C4-2B (cell line): ENCODE measurements at regions not wholly inside any gene's neighbourhood (a gene's known extent, or its start where the extent isn't known, plus 50 kb on each side); places are given as distances from the start of the nearest gene placed in this dataset.

Experiments
- H3K27ac ChIP-seq: fragments of 450-650 bp; 2 replicates; pipeline ENCODE4 v1.5.1; 2017
- ZFX ChIP-seq: fragments of 450-650 bp; IDR thresholded peaks from 2 replicates; pipeline ENCODE4 v1.6.1; 2017
- TF ChIP-seq, protein P1 (sequence below): fragments of 450-650 bp; conservative IDR thresholded peaks from 2 replicates; pipeline ENCODE4 v1.5.1; 2017; ENCODE audit warnings: mild to moderate bottlenecking

DNA sequence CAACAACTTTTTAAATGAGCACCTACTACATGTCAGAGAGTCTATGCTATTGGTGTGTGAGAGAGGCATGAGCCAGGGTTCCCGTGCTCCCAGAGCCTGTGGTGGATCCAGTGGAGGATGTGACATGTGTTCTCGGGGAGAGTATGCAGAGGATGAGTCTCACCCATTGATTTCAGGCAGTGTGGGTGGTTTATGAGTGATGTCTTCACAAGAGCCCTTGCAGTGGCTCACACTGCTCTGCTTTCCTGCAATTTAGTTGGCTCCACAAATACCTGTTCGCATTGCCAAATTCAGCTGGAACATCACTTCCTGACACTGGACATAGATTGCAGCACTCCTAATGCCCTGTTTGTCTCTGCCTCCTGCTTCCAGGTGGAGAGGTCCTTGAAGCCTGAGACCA lies 243.6 kb upstream of the CXCR4 start:
- H3K27ac ChIP-seq = no peak overlapping the region

DNA sequence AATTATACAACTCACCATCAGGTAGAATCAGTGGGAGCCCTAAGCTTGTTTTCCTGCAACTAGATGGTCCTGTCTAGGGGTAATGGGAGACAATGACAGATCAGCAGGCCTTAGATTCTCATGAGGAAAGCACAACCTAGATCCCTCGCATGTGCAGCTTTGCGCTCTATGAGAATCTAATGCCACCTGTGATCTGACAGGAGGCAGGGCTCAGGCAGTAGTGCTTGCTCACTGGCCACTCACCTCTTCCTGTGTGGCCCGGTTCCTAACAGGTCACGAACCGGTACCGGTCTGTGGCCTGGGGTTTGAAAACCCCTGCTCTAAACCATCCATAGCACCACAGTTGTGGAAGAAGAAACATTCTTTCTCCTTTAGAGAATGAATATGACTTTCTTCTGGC lies 242.8 kb upstream of the CXCR4 start:
- TF ChIP-seq ZFX = no peak
- TF ChIP-seq, protein P1, sequence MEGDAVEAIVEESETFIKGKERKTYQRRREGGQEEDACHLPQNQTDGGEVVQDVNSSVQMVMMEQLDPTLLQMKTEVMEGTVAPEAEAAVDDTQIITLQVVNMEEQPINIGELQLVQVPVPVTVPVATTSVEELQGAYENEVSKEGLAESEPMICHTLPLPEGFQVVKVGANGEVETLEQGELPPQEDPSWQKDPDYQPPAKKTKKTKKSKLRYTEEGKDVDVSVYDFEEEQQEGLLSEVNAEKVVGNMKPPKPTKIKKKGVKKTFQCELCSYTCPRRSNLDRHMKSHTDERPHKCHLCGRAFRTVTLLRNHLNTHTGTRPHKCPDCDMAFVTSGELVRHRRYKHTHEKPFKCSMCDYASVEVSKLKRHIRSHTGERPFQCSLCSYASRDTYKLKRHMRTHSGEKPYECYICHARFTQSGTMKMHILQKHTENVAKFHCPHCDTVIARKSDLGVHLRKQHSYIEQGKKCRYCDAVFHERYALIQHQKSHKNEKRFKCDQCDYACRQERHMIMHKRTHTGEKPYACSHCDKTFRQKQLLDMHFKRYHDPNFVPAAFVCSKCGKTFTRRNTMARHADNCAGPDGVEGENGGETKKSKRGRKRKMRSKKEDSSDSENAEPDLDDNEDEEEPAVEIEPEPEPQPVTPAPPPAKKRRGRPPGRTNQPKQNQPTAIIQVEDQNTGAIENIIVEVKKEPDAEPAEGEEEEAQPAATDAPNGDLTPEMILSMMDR = no peak
- H3K27ac ChIP-seq = no peak overlapping the region

More for the DNA sequence above, 243.6 kb upstream of the CXCR4 start:
- TF ChIP-seq, protein P1 = no peak
- TF ChIP-seq ZFX = no peak; the same call in 1 of the 2 replicates

DNA sequence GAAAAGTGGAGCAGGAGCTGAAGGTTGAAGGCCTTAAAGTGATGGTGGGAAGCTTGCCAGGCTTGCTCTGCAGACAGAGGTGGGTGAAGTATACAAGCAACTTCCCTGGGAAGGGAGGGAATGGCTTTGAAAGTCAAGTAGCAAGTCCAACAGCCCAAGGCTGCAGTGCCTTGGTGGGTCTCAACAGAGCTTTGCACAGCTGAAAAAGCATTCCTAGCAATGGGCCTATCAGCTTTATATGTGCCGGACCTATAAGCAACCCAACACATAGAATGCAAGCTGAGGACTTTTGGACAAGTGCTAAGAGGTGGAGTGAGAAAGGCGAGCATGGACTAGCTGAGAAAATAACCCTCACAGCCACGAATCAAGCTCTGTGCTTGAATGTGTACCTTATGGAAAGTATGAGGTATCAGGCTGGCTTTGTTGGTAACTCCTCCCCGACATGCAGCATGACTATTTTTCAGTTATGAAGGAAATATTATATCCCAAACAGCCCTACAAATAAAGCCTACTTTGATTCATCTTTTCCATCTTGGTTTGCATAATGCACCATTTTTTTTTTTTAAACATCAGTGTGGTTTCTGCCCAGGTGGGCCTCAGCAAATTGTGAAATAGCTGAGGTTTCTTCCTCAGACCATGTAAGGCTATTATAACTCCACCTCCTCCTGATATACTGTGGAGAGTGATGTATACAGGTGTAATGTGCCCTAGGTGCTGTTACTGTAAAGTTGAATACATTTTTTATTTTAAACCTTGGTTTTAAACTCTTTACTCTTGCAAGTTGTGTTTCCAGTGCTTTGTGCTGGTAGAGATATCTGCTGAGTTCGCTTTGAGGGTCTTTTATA lies 241.4 kb upstream of the CXCR4 start:
- no peak overlapping the region for H3K27ac ChIP-seq
- no peak for TF ChIP-seq ZFX
- TF ChIP-seq, protein P1 = no peak

DNA sequence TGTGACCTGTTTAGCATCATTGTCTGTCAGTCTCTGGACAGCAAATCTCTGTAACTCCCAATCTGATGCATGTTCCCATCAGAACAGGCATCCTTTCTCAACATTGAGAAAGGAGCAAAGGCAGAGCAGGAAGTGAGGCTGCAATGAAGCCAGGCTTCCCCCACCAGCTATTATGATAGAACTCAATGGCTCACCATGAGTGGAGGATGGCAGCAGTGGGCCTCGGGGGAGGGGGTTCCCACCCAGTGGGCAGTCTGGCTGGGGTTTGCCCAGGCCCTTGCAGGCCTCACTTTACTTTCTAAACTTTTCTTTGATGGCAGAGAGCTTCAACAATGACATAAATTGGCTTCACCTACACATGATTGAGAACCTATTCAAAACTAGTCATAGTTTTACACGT lies 240.6 kb upstream of the CXCR4 start:
- H3K27ac ChIP-seq = no peak overlapping the region
- TF ChIP-seq, protein P1 = no peak
- no peak for TF ChIP-seq ZFX

DNA sequence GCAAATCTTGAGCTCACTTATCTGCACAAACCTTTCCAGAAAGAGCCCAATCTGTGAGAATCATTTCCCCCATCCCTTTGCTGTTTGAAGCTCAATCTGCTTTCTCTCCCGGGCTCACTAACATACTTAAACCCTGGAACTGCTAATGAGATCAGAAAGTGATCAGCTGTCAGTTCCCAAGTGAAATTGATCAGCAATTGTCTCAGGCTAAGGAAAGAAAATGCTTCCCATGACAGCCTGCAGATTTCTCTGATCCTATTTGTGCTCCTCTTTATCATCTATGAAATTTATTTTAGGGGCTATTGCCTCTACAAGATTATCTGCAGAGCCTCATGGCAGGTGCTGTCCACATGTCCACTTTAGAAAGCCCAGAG lies 239.0 kb upstream of the CXCR4 start:
- TF ChIP-seq, protein P1 = no peak
- no peak for TF ChIP-seq ZFX
- H3K27ac ChIP-seq = no peak overlapping the region

DNA sequence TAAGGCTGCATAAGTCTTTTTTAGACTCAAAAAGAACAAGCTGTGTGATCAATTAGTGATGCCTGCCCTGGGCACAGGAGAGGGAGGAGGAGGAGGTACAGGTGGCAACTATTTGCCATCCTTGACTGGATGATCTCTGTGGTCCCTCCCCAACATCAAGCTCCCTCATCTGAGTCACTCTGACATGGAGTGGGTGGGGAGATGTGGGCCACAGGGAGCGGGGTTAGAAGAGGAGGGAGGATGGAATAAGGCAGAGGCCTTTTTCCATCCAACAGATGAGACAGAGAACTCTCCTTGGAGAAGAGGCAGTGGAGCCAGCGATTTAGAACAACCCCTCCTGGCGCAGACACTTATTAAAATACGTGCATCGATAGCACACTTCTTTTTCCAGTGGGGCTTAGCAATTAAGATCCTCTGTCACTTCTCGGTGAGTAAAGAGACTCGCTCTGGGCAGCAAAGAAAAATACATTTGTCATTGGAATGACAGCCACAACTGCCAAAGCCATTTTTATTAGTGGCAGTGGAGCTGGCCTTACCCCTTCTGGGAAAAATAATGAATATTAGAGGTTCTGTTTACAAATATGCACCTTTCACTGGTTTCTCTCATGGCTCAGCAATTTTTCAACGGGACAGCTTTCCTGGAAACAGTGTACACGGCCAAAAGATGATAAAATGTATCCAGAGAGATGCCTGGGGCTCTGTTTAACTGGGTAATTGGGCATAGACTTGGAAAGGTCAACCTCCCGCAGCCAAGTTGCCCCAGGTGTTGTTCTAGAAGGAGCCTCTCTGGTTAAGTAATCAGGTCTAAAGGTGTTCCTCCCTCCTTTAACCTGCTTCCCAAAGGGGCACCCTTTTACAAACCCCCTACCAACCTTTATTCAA lies 238.4 kb upstream of the CXCR4 start:
- no peak overlapping the region for H3K27ac ChIP-seq
- TF ChIP-seq, protein P1 = no peak
- no peak for TF ChIP-seq ZFX

DNA sequence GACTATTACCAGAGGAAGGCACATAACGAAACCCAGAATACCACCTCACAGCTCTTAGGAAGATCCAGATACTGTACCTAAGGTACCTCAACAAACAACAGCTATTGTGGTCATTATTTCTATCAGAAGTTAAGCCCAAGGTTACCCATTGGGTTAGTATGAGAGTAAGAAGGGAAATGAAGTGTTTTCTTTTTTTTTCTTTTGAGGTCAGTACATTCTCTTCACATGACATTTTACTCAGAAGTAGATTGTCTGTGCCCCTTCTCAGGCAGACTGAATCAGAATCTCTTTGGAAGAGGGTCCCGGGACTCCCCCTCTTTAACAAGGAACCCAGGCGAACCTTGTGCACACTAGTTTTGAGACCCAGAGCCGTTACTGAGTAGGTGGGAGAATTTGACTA lies 233.7 kb upstream of the CXCR4 start:
- H3K27ac ChIP-seq = no peak overlapping the region
- no peak for TF ChIP-seq ZFX
- TF ChIP-seq, protein P1 = no peak
